HG03060 (cell line): ENCODE measurements at regions not wholly inside any gene's neighbourhood (a gene's known extent, or its start where the extent isn't known, plus 50 kb on each side); places are given as distances from the start of the nearest gene placed in this dataset.
"Not testable (repeated sequence)": the region's sequence is repeated elsewhere in the genome, so short reads cannot be mapped to it uniquely, and the experiment has no call there.

Experiments
- ATAC-seq: cut with Tn5 transposase; IDR thresholded peaks from one replicate; pipeline ENCODE4 v1.9.1; 2021; ENCODE audit warnings: low read depth, moderate number of reproducible peaks; ENCODE audit not compliant: unreplicated experiment

- no peak for ATAC-seq
These were observed 214.9 kb upstream of the LMCD1 start for GRCh38 chr3:8286749-8287148.

- no peak for ATAC-seq
These were observed 211.0 kb upstream of the LMCD1 start for GRCh38 chr3:8290611-8291010.

DNA sequence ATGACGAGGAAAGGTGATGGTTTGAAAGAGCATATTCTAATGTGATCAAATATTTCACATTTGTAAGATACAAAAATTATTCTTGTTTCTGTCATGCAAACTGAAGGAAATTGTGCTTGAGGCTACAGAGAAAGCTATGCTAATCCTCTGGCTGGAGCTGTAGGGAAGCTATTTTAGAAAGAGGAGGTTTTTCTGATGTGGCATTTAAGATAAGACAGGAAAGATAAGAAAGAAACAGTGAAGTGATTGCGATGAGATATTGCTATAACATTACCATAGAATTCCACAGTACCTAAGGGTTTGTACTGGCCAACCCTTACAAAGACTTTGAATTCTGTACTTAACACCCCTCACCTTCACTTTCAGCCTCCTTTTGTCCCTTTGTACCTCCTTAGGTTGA is 205.2 kb upstream of the LMCD1 start:
- ATAC-seq, result no peak

DNA sequence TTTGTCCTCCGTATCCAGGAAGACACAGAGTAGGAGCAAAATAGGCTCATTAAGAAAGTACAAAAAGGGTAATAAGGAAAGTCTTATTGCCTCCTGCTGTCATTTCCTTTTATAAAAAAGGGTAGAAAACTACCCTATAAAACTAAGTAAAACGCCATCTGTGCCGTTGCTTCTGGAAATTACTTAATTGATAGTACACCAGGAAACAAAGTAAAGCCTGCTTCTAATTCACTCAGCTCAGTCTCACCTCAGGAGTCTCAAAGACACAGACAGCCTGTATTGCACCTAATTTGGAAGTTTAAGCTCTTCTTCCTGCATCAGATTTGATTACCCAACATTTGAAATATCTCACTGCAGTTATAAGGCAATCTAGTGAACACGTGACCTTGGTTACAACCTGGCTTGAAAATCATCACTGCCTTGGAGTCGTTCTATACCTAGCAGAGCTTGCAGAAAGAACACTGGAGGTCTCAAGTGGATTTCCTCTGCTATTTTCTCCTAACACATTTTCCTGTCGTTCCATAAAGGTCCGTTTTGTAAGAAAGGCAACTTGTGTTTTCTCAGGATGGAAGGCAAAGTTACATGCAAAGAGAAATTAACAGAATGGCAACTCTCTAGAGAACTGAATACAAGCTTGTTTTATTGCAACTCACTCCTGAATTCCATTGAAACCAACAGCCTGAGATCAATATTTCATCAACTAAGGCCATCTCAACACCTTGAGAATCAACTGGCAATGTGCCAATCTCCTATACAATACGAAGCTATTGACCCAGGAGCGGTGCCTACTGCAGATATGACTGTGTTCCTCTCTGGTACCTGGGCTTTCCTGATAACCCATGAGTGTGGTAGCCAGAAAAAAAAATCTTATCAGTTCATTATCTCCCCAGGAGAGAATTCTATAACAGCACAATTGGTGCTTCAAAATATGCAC is 203.3 kb upstream of the LMCD1 start:
- ATAC-seq, result no peak

DNA sequence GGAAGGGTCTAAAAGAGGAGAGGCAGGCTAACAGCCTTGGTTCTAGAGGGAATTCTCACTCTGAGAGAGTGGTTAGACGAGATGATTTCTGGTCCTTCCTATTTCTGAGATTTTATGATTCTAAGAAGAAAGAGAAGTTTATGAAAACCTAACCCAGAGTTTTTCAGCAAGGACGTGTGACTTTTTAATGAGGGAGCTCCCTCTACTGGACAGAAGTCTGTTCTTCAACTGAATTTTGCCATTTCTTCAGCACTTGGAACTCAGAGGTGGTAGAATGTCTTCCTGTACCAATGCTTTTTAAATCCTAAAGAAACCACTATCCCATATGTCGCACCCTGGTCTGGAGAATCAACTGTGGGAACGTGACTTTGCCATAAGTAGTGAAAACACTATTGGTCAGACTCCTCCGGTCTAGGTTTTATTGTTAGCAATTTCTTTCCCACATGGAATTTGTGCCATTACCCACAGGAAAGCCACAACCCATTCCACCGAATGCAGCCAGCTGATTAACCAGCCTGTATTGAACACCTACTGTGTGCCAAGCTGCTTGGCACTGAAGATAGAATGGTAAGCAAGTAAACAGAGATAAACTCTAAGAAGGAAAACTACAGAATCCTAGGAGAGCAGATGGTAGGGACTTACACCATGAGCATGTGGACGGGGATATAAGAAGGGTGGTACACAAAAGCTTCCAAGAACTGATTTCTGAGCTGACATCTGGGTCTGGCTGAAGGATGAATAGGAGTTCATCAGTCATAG is 199.5 kb upstream of the LMCD1 start:
- no peak for ATAC-seq

- ATAC-seq, result no peak
These were observed 198.2 kb upstream of the LMCD1 start for GRCh38 chr3:8303466-8303865.

DNA sequence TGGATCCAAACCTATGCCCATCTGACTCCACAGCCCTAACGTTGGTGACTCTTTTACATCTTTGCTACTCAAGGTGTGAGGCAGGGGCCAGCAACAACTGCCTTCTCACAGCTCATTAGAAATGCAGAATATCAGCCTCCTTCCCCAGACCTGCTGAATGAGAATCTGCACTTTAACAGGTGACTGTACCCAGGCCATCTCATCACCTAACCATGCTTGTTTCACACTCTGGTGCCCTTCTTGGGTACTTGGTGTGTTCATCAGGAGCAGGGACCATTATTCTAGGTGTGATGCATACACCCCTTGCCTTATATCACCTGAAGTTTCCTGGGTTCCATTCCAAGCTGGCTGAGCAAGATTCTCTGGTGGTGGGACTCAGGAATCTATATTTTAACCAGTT is 196.3 kb upstream of the LMCD1 start:
- no peak for ATAC-seq

DNA sequence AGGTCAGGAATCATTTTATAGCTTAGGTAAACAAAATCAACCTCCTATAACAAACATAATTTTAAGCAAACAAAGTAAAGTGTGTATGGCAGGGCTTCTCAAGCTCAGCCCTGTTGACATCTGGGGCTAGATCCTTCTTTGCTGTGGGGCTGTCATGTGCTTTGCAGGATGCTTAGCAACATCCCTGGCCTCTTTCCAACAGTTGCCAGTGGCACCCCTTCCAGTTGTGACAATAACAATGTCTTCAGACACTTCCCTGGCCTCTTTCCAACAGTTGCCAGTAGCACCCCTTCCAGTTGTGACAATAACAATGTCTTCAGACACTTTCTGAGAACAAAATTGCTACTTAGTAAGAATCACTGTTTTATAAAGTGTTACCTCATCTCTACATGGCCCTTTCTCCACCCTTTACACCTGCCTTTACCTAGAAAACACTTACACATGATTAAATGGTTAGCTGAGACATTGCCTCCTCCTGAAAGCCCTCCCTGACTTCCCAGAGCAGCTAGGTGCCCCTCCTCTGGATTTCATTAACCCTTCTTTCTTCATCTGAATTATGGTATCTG is 194.0 kb upstream of the LMCD1 start:
- ATAC-seq, result no peak

DNA sequence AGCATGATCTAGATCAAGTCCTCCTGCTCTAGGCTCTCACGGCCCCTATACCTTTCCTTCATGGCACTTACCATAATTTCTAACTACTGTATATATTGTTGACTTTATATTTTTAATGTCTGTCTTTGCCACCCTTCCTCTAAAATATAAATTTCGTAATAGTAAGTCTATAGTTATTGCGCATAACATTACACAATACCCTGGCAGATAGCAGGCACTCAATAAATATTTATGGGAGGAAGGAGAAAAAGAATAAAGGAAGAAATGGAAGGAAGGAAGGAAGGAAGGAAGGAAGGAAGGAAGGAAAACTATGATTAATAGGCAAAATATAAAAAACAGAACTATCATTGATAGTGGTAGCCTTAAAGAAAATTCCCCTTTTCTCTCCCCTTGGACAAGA is 190.3 kb upstream of the LMCD1 start:
- ATAC-seq, result no peak

DNA sequence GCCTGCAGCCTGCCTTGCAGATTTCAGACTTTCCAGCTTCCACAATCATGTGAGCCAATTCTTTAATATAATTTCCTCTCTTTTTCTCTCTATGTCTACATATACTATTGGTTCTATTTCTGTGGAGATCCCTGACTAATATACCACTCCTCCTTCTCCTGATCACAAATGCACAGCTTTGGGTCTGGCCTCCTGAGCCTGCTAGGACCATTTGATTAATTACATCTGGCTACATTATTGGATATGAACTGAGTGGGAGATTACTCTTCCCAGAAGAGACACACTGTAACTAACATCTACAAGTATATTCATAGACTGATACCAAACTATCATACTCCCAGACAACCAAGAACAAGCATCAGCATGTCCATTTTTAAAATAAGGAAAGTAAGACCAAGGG is 188.9 kb upstream of the LMCD1 start:
- ATAC-seq, result no peak

DNA sequence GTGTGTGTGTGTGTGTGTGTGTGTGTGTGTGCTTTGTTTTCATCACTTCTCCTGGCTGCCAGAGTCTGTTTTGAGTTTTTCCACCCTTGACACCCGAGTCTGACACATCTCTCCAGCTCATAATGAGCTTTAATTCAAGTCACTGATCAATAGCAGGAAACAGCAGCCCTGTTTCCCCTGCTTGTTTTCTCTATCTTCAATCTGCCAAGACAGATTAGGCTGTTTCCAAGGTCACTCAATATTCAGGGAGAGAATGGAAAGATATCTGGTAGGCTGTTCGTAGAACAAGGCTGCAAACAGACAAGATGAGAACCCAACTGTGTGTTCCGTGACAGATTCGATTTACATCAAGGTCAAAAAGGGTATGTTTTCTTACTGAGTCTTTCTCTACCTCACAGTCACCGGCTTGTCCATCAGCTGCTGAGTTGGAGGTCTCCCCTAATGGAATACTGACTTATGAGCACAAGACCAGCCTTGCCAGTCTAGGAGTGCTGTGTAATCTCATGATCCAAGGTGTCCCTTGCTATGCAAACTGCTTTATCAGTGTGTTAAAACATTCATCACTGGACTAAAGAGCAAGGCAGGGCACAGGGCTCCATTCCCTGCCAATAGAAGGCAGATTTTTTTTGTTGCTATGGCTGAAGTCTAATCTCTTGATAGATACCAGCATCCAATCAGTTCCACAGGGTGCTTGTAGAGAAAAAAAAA is 187.9 kb upstream of the LMCD1 start:
- ATAC-seq, result no peak

- ATAC-seq, result not testable (repeated sequence)
These were observed 186.1 kb upstream of the LMCD1 start for GRCh38 chr3:8315526-8315925.

DNA sequence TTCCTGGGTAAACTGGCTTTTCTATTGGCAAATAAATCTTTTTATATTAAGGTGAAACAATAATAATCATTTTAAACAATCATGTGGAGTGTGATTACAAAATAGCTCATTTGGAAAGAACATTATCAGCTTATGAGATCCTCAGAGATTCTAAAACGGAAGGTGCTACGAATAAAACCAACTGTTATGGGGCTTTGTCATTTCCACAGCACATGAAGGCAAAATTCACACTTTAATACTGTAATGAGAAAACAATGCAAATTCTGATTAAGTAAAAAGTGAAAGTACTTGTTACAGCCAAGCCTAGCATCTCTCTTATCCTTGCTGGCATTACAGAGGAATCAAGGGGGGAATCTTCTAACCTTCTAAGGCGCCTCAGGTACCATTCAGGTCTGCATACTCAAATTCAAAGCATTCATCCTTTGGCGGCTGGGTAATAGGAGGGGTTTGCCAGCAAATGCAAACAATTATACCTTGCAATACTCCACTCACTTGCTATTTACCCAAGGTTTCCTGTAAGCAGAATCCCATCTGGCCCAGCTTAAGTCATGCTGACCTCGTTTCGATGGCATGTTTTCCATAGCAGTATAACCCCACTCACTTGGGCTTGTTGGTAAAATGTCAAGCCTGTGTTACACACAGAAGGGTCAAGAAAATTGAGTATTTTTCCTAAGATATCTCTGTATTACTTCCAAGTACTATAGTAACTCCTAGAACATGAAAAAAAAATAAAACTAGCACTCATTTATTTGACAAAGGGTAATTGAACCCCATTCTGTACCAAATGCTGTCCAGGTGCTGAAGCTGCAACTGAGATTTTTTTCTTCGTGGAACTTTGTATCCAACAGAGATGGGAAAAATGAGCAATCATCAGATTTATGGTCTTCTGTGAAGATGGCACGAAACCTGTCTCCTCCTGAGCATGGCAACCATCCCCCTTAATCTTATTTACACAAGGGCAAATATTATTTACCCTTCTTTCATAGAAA is 183.7 kb upstream of the LMCD1 start:
- no peak for ATAC-seq

DNA sequence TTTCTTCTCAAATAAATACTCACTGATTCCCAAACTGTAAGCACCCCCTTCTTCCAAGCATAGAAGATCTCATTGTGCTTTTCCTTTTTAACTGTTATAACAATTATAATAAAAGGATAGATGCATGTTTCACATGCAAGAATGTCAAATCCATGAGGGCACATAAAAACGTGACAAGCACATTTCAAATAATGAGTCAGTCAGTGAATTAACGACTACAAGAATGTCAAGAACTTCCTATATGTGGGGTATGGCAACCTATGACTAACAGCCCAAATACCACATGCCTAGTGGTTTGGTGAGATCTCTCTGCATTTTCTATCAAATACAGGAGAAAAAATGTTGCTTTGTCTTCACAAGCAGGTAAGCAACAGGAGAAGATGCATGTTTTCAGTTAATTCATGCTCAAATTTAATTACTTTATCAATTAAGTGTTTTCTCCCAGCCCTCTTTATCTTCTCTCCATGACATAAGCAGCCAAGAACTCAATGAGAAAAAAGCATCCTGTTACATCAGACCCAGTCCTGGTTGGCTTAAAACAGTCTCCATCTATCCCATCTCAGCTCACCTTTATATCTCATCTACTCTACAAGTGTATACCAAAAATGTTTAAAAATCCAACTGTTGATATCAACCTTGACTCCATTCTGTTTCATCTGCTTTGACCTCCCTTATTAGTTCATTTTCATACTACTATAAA is 181.5 kb upstream of the LMCD1 start:
- ATAC-seq, result no peak

DNA sequence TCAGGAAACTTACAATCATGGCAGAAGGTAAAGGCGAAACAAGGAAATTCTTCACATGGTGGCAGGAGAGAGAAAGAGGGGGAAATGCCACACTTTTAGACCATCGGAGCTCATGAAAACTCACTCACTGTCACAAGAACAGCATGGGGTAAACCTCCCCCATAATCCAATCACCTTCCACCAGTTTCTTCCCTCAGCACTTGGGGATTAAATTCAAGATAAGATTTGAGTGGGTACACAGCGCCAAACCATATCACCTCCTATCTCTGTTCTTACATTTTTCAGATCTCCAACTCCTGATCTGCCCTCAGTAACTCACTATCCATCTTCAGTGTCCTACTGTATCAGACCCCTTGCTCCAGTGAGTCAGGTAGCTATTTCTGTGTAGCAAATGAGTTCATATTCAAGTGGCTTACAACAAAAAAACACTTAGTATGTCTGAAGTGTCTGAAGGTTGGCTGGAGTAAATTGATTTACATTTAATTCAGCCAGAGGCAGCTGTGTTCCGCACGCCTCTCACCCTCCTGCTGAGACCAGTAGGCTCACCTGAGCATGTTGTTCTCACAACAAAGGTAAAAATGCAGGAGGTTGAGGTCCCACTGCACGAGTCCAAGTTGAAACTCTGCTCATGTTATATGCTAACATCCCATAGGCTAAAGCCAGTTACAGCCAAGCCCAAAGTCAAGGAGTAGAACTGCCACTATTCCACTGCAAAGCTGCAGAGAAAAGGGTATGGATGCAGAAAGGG is 180.7 kb upstream of the LMCD1 start:
- ATAC-seq, result no peak

DNA sequence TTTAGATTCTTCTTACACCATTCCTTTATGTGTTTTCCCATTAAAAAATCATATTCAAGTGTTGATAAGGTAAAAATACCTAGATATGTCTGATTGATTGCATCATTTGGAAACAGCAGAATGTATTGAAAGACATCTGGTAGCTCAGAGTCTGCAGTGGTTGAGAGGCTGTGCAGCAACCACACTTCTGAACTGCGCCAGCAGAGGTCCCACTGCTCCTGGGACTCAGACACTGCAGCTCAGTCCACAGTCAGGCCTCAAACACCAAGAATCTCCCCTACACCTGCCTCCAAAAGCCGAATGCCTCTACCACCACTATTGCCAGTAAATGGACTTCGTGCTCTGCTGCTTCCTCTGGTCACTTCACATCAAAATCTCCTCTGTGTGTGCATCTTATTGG is 176.9 kb upstream of the LMCD1 start:
- ATAC-seq, result no peak

DNA sequence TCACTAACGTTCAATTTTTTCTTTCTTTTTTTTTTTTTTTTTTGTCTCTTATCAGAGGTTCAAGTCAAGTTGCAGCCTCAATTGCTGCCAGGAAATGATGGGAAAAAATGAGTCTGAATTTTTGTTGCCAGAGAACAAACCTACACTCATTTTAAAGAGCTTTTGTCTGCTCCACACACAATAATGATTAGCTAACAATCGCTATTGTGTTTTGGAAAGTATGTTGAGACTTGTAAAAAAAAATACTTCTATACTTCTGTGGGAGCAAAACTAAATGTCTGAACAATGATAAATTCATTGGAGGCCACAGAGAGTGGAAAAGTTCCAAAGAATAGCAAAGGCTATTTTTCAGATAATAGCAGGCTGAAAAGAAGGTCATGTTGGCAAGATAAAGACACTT is 176.3 kb upstream of the LMCD1 start:
- no peak for ATAC-seq

GRCh38 chr3:8325833-8326232 is 175.8 kb upstream of the LMCD1 start:
- not testable (repeated sequence) for ATAC-seq
